ENCODE measurements at regions not wholly inside any gene's neighbourhood (a gene's known extent, or its start where the extent isn't known, plus 50 kb on each side); places are given as distances from the start of the nearest gene placed in this dataset.

DNA sequence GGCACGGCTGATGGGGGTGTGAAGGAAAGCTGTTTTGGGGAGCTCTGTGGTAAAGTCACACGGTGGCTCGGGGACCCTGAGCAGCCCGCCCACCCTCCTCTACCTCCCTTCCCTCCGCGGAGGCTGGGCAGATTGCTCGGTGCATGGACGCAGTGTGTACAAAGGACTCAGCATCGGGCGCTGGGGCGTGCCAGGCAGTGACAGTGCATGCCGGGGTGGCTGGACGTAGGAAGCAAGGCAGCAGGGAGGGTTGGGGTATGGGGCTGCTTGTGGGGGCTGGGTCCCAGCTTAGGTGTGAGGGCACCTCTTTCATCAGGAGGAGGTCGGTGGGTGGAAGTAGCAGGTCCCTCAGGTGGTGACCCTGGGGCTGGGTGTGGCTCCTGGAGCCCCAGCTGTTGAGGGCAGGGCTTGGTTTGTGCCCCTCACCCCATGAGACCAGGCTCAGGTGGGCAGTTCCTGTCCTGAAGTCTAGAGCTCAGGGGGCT lies 159.9 kb upstream of the GSE1 start:
- no peaks in the 10 kb centered on the region for H3K9me3 ChIP-seq (ENCODE audit: insufficient read depth, low read depth, low read length)
- no peak overlapping the region for H3K4me3 Mint-ChIP-seq (ENCODE audit: unreplicated experiment)
- H3K4me2 ChIP-seq (ENCODE audit: low read length), result no peak overlapping the region
- H3K9ac ChIP-seq (ENCODE audit: low read length), result no peak overlapping the region
- no peak overlapping the region for H3K27ac Mint-ChIP-seq (ENCODE audit: unreplicated experiment)
- peaks cover 6% of the 10 kb centered on the region for H3K27me3 ChIP-seq (ENCODE audit: insufficient read depth, low read length)
- H3K27ac ChIP-seq (ENCODE audit: low read depth, low read length), result no peak overlapping the region
- no peaks in the 10 kb centered on the region for H3K79me2 ChIP-seq (ENCODE audit: insufficient read depth, low read length)
- H2AFZ ChIP-seq (ENCODE audit: low read depth, low read length), result no peak overlapping the region
- H4K20me1 ChIP-seq (ENCODE audit: insufficient read depth, low read length), result peaks cover 80% of the 10 kb centered on the region
- no peak for FAIRE-seq
- peaks cover 4% of the 10 kb centered on the region for H3K4me1 ChIP-seq (ENCODE audit: insufficient read depth, low read length)
- H3K4me1 Mint-ChIP-seq (ENCODE audit: low read depth, unreplicated experiment), result no peaks in the 10 kb centered on the region
- H3K27me3 Mint-ChIP-seq (ENCODE audit: low read depth, unreplicated experiment), result peaks cover 43% of the 10 kb centered on the region
- DNase-seq (ENCODE audit: low read depth), result no peak
- H3K4me3 ChIP-seq (ENCODE audit: insufficient read depth, low read depth, low read length), result no peak overlapping the region
- no peak for TF ChIP-seq EZH2 (IDR thresholded peaks at IDR 0.05; ENCODE audit: insufficient read depth, low read length)
- TF ChIP-seq, protein P1, sequence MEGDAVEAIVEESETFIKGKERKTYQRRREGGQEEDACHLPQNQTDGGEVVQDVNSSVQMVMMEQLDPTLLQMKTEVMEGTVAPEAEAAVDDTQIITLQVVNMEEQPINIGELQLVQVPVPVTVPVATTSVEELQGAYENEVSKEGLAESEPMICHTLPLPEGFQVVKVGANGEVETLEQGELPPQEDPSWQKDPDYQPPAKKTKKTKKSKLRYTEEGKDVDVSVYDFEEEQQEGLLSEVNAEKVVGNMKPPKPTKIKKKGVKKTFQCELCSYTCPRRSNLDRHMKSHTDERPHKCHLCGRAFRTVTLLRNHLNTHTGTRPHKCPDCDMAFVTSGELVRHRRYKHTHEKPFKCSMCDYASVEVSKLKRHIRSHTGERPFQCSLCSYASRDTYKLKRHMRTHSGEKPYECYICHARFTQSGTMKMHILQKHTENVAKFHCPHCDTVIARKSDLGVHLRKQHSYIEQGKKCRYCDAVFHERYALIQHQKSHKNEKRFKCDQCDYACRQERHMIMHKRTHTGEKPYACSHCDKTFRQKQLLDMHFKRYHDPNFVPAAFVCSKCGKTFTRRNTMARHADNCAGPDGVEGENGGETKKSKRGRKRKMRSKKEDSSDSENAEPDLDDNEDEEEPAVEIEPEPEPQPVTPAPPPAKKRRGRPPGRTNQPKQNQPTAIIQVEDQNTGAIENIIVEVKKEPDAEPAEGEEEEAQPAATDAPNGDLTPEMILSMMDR (IDR thresholded peaks at IDR 0.05; ENCODE audit: insufficient read depth, low read depth, low read length), result no peak
- H3K36me3 ChIP-seq (ENCODE audit: insufficient read depth, low read length), result no peaks in the 10 kb centered on the region
- H3K36me3 Mint-ChIP-seq (ENCODE audit: low read depth, unreplicated experiment), result no peaks in the 10 kb centered on the region
- no peaks in the 10 kb centered on the region for H3K9me3 Mint-ChIP-seq (ENCODE audit: unreplicated experiment)

DNA sequence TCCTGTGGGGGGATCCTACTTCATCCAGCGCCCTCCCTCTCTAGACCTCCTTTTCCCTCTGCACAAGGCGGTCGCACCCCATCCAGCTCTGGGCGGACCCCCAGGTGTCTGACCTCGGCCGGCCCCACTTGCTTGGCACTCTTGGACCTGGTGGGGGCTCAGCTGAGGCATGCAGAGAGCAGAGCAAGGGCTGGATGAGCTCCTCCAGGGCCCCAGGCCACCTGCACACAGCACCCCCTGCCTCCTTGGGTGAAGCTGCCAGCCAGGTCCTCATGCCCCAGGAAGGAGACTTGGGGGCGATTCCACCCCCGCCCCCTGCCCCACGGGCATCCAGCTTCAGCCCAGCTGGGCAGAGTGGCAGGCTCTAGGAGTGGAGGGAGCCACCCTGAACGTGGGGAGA lies 159.4 kb upstream of the GSE1 start:
- Mint-ChIP-seq H3K27ac (ENCODE audit: unreplicated experiment) (no peak overlapping the region), H3K36me3 (ENCODE audit: low read depth, unreplicated experiment) (no peaks in the 10 kb centered on the region), H3K9me3 (ENCODE audit: unreplicated experiment) (no peaks in the 10 kb centered on the region), H3K27me3 (ENCODE audit: low read depth, unreplicated experiment) (peaks cover 42% of the 10 kb centered on the region), H3K4me1 (ENCODE audit: low read depth, unreplicated experiment) (no peaks in the 10 kb centered on the region), H3K4me3 (ENCODE audit: unreplicated experiment) (no peak overlapping the region)
- H3K36me3 ChIP-seq (ENCODE audit: insufficient read depth, low read length), result no peaks in the 10 kb centered on the region
- H3K79me2 ChIP-seq (ENCODE audit: insufficient read depth, low read length), result no peaks in the 10 kb centered on the region
- FAIRE-seq (no peak), DNase-seq (ENCODE audit: low read depth) (no peak)
- H2AFZ ChIP-seq (ENCODE audit: low read depth, low read length), result no peak overlapping the region
- no peak overlapping the region for H3K4me2 ChIP-seq (ENCODE audit: low read length)
- peaks cover 80% of the 10 kb centered on the region for H4K20me1 ChIP-seq (ENCODE audit: insufficient read depth, low read length)
- peaks cover 4% of the 10 kb centered on the region for H3K4me1 ChIP-seq (ENCODE audit: insufficient read depth, low read length)
- no peak overlapping the region for H3K9ac ChIP-seq (ENCODE audit: low read length)
- H3K9me3 ChIP-seq (ENCODE audit: insufficient read depth, low read depth, low read length), result no peaks in the 10 kb centered on the region
- TF ChIP-seq, protein P1 (IDR thresholded peaks at IDR 0.05; ENCODE audit: insufficient read depth, low read depth, low read length), result no peak
- TF ChIP-seq EZH2 (IDR thresholded peaks at IDR 0.05; ENCODE audit: insufficient read depth, low read length), result no peak
- no peak overlapping the region for H3K4me3 ChIP-seq (ENCODE audit: insufficient read depth, low read depth, low read length)
- no peak overlapping the region for H3K27ac ChIP-seq (ENCODE audit: low read depth, low read length)
- peaks cover 6% of the 10 kb centered on the region for H3K27me3 ChIP-seq (ENCODE audit: insufficient read depth, low read length)

DNA sequence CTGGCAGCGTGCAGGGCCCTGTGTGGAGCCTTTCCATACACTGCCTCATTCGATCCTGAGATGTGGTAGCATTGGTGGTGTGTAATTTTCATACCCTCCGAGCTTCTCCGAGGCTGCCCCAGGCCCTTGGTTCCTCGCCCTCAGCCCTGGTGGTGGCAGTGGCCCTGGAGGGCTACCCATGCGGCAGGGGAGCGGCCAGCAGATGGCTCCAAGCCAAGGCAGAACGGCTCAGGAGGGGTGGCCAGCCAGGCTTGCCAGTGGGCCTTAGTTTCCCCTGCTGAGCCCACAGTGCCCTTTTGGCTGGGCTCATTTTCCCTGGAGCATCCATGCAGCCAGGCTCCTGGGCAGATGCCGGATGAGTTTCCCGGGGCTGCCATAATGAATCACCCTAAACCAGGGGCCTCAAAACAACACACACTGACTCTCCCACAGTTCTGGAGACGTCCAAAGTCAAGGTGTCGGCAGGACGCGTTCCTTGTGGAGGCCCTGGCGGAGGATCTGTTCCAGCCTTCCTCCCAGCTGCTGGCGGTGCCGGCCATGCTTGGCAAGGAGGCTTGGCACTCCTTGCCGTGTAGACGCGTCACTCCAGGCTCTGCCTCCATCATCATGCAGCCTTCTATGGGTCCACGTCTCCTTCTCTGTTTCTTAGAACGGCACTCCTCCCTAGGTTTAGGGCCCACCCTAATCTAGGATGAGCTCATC lies 158.8 kb upstream of the GSE1 start:
- Mint-ChIP-seq H3K27me3 (ENCODE audit: low read depth, unreplicated experiment) (peaks cover 47% of the 10 kb centered on the region), H3K4me1 (ENCODE audit: low read depth, unreplicated experiment) (no peaks in the 10 kb centered on the region), H3K9me3 (ENCODE audit: unreplicated experiment) (no peaks in the 10 kb centered on the region), H3K4me3 (ENCODE audit: unreplicated experiment) (no peak overlapping the region), H3K36me3 (ENCODE audit: low read depth, unreplicated experiment) (no peaks in the 10 kb centered on the region), H3K27ac (ENCODE audit: unreplicated experiment) (no peak overlapping the region)
- DNase-seq (ENCODE audit: low read depth), result no peak
- Histone ChIP-seq H3K36me3 (ENCODE audit: insufficient read depth, low read length) (no peaks in the 10 kb centered on the region), H4K20me1 (ENCODE audit: insufficient read depth, low read length) (peaks cover 82% of the 10 kb centered on the region), H3K79me2 (ENCODE audit: insufficient read depth, low read length) (no peaks in the 10 kb centered on the region), H2AFZ (ENCODE audit: low read depth, low read length) (no peak overlapping the region), H3K4me3 (ENCODE audit: insufficient read depth, low read depth, low read length) (no peak overlapping the region), H3K4me1 (ENCODE audit: insufficient read depth, low read length) (peaks cover 4% of the 10 kb centered on the region), H3K9ac (ENCODE audit: low read length) (no peak overlapping the region), H3K27me3 (ENCODE audit: insufficient read depth, low read length) (peaks cover 6% of the 10 kb centered on the region), H3K9me3 (ENCODE audit: insufficient read depth, low read depth, low read length) (no peaks in the 10 kb centered on the region), H3K4me2 (ENCODE audit: low read length) (no peak overlapping the region), H3K27ac (ENCODE audit: low read depth, low read length) (no peak overlapping the region)
- TF ChIP-seq, protein P1 (IDR thresholded peaks at IDR 0.05; ENCODE audit: insufficient read depth, low read depth, low read length), result no peak
- TF ChIP-seq EZH2 (IDR thresholded peaks at IDR 0.05; ENCODE audit: insufficient read depth, low read length), result no peak
- no peak for FAIRE-seq
